ENCODE measurements at regions not wholly inside any gene's neighbourhood (a gene's known extent, or its start where the extent isn't known, plus 50 kb on each side); places are given as distances from the start of the nearest gene placed in this dataset.

GRCh38 chr11:127493330-127494022 lies 492.9 kb upstream of the KIRREL3 start:
- peak; percentile 12 for DNase-seq (ENCODE audit: low spot score)

GRCh38 chr11:127492029-127492428 lies 491.5 kb upstream of the KIRREL3 start:
- DNase-seq (ENCODE audit: low spot score) = no peak

- DNase-seq (ENCODE audit: low spot score) = no peak
These were observed 491.0 kb upstream of the KIRREL3 start for GRCh38 chr11:127491589-127491988.

- DNase-seq (ENCODE audit: low spot score) = no peak
These were observed 490.3 kb upstream of the KIRREL3 start for GRCh38 chr11:127490896-127491295.

- no peak for DNase-seq (ENCODE audit: low spot score)
These were observed 485.0 kb upstream of the KIRREL3 start for GRCh38 chr11:127485541-127485940.

GRCh38 chr11:127481391-127481790 lies 480.8 kb upstream of the KIRREL3 start:
- DNase-seq (ENCODE audit: low spot score) = no peak

- no peak for DNase-seq (ENCODE audit: low spot score)
These were observed 478.3 kb upstream of the KIRREL3 start for GRCh38 chr11:127478826-127479225.

- no peak for DNase-seq (ENCODE audit: low spot score)
These were observed 474.2 kb upstream of the KIRREL3 start for GRCh38 chr11:127474766-127475165.

- no peak for DNase-seq (ENCODE audit: low spot score)
These were observed 471.9 kb upstream of the KIRREL3 start for GRCh38 chr11:127472505-127472904.

- DNase-seq (ENCODE audit: low spot score) = no peak
These were observed 471.1 kb upstream of the KIRREL3 start for GRCh38 chr11:127471662-127472061.

GRCh38 chr11:127470306-127470884 lies 469.8 kb upstream of the KIRREL3 start:
- no peak for DNase-seq (ENCODE audit: low spot score)

GRCh38 chr11:127464325-127464724 lies 463.8 kb upstream of the KIRREL3 start:
- no peak for DNase-seq (ENCODE audit: low spot score)

- no peak for DNase-seq (ENCODE audit: low spot score)
These were observed 461.4 kb upstream of the KIRREL3 start for GRCh38 chr11:127462065-127462344.

- DNase-seq (ENCODE audit: low spot score) = no peak
These were observed 460.9 kb upstream of the KIRREL3 start for GRCh38 chr11:127461241-127462064.

GRCh38 chr11:127458561-127458960 lies 458.0 kb upstream of the KIRREL3 start:
- DNase-seq (ENCODE audit: low spot score) = no peak

- DNase-seq (ENCODE audit: low spot score) = no peak
These were observed 454.3 kb upstream of the KIRREL3 start for GRCh38 chr11:127454856-127455255.

GRCh38 chr11:127452533-127452932 lies 452.0 kb upstream of the KIRREL3 start:
- DNase-seq (ENCODE audit: low spot score) = no peak

- DNase-seq (ENCODE audit: low spot score) = peak; percentile 81
These were observed 451.3 kb upstream of the KIRREL3 start for GRCh38 chr11:127451861-127452260.

- no peak for DNase-seq (ENCODE audit: low spot score)
These were observed 447.5 kb upstream of the KIRREL3 start for GRCh38 chr11:127448101-127448500.

- no peak for DNase-seq (ENCODE audit: low spot score)
These were observed 444.9 kb upstream of the KIRREL3 start for GRCh38 chr11:127445476-127445875.

- DNase-seq (ENCODE audit: low spot score) = no peak
These were observed 442.7 kb upstream of the KIRREL3 start for GRCh38 chr11:127443297-127443696.

- no peak for DNase-seq (ENCODE audit: low spot score)
These were observed 440.0 kb upstream of the KIRREL3 start for GRCh38 chr11:127440616-127441015.

GRCh38 chr11:127425281-127425680 lies 424.7 kb upstream of the KIRREL3 start:
- DNase-seq (ENCODE audit: low spot score) = no peak
